Activated naive CD4-positive, alpha-beta T cell treated with anti-CD3 and anti-CD28 coated beads, Interleukin-2, amount 50 U/mL, for 24 hours (primary cell): ENCODE measurements at regions not wholly inside any gene's neighbourhood (a gene's known extent, or its start where the extent isn't known, plus 50 kb on each side); places are given as distances from the start of the nearest gene placed in this dataset.
"Not testable (repeated sequence)": the region's sequence is repeated elsewhere in the genome, so short reads cannot be mapped to it uniquely, and the experiment has no call there.

Experiments
- H3K27ac Mint-ChIP-seq: one replicate; pipeline ENCODE4 v1.8.0; 2021; ENCODE audit warnings: mild to moderate bottlenecking, mixed read lengths
- H3K27me3 Mint-ChIP-seq: one replicate; pipeline ENCODE4 v1.8.0; 2021; ENCODE audit warnings: mixed read lengths
- H3K36me3 Mint-ChIP-seq: one replicate; pipeline ENCODE4 v1.8.0; 2021; ENCODE audit warnings: mixed read lengths
- H3K4me1 Mint-ChIP-seq: one replicate; pipeline ENCODE4 v1.8.0; 2021; ENCODE audit warnings: mixed read lengths
- H3K4me3 Mint-ChIP-seq: one replicate; pipeline ENCODE4 v1.8.0; 2021; ENCODE audit warnings: mild to moderate bottlenecking, mixed read lengths
- H3K9me3 Mint-ChIP-seq: one replicate; pipeline ENCODE4 v1.8.0; 2021; ENCODE audit warnings: mixed read lengths

DNA sequence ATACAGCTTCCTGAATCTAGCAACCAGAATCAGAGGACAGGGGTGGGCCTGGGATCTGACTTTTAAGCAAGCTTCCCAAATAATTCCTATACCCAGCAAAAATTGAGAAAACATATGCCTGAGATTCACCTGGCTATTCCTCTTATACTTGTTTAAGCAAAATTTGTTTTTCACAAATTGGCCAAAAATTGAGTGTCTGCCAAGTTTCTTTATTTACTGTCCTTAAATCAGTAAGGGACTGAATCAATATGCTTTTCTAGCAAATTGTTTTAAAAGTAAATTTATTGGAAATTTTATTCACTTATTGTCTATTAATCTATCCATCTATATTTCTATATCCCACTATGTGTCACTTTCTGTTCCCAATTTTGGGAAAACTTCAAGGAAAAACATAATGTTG lies 337.0 kb upstream of the ZNF804A start:
- H3K27me3 Mint-ChIP-seq = no peaks in the 10 kb centered on the region
- H3K9me3 Mint-ChIP-seq = peaks cover 4% of the 10 kb centered on the region
- no peaks in the 10 kb centered on the region for H3K36me3 Mint-ChIP-seq
- H3K4me1 Mint-ChIP-seq = no peaks in the 10 kb centered on the region
- H3K4me3 Mint-ChIP-seq = no peak overlapping the region
- no peak overlapping the region for H3K27ac Mint-ChIP-seq

DNA sequence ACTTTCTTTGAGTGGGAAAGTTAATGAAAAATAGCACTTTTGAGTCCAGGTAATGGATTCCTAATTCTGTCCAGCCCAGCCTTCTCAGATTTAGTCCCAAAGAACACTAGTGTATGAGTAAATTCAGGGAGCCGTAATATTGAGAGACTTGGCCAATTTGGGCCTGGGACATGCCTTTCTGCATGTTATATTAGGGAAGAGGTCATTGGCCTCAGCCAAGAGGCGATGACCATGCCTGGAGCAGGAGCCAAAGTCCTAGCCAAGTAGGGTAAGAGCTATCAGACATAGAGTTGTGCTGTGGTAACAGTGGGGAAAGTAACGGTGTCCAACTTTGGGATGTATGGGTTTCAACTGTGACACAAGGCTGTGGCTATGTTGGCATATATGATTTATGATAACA lies 336.5 kb upstream of the ZNF804A start:
- Mint-ChIP-seq H3K36me3 (no peaks in the 10 kb centered on the region), H3K4me1 (no peaks in the 10 kb centered on the region)

DNA sequence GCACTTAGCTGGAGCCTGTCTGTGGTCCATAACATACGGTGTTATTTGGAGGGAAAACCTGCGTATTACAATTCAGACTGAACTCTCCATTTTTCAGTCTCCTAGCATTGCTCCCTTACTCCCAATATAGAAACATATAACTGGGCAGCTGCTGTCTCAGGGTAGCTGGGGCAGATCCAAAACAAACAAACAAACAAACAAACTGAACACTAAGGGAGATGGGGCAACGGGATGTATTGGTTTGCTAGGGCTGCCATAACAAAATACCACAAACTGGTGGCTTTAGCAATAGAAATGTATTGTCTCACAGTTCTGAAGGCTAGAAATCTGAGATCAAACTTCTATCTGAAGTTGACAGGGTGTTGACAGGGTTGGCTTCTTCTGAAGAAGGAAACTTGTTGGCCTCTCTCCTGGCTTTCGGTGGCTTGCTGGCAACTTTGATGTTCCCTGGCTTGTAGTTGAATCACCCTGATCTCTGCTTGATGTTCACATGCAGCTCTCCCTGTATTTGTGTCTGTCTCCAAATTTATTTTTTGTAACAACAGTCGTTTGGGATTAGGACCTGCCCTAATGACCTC lies 329.3 kb upstream of the ZNF804A start:
- Mint-ChIP-seq H3K4me3 (no peak overlapping the region), H3K36me3 (no peaks in the 10 kb centered on the region), H3K4me1 (no peaks in the 10 kb centered on the region), H3K9me3 (peaks cover 4% of the 10 kb centered on the region), H3K27me3 (no peaks in the 10 kb centered on the region), H3K27ac (no peak overlapping the region)

More for the DNA sequence above, 336.5 kb upstream of the ZNF804A start:
- Mint-ChIP-seq H3K27ac (no peak overlapping the region), H3K4me3 (no peak overlapping the region), H3K27me3 (no peaks in the 10 kb centered on the region), H3K9me3 (peaks cover 4% of the 10 kb centered on the region)

DNA sequence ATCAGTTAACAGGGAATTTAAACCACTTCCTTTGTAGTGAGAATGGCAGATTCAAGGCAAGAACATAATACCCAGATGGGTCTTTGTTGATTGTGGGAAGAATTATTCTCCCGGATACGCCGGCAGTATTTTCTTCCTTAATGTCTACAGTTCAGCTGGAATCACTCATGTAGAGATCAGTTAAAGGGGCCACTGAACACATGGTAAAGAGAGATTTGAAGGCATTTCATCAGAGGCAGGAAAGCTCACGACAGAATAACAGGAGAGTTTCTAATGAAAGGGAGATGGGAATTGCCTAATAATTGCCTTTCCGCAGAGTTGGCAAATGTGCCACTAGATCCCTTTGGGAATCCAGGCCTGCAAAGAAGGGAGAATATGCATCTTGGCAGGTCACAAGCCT lies 327.7 kb upstream of the ZNF804A start:
- Mint-ChIP-seq H3K36me3 (no peaks in the 10 kb centered on the region), H3K27ac (no peak overlapping the region), H3K4me3 (no peak overlapping the region)

DNA sequence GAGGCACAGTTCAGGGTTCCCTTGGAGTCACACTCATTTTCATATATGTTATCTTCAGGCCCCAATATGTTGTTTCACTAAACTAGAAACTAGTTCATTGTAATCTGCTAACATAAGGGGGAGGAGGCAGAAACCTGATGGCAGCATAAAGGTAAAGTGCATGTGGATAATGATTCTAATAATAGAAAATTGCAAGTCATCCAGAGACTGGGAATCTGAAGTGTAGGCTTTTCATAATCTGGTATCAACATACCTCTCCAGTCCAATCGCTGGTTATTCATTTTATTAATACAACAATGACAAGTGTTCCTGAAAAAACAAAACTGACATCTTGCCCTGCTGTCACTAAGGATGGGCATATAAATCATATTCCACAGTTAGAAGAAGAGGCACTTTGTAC lies 326.3 kb upstream of the ZNF804A start:
- Mint-ChIP-seq H3K27ac (no peak overlapping the region), H3K36me3 (no peaks in the 10 kb centered on the region), H3K9me3 (no peaks in the 10 kb centered on the region), H3K4me1 (no peaks in the 10 kb centered on the region), H3K27me3 (no peaks in the 10 kb centered on the region), H3K4me3 (no peak overlapping the region)

More for the DNA sequence above, 327.7 kb upstream of the ZNF804A start:
- no peaks in the 10 kb centered on the region for H3K27me3 Mint-ChIP-seq
- H3K4me1 Mint-ChIP-seq = no peaks in the 10 kb centered on the region
- no peaks in the 10 kb centered on the region for H3K9me3 Mint-ChIP-seq

DNA sequence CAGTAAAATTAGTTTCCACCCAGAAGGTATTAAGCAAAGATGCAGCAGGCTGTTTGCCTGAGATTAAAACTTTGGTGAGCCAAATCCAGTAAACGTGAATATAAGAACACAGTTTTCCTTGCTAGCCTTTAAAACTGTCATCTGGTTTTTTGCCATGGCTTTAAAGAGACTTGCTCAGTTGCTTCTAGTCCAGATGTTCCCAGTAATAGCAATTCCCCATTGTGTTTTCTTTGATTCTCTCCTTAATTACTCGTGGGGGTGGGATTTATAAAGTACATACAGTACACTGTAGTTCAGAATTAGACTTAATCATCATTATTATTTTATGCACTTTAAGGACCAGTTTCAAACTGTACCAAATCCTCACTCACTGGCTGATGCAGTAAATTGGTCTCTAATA lies 303.5 kb upstream of the ZNF804A start:
- Mint-ChIP-seq H3K36me3 (no peaks in the 10 kb centered on the region), H3K27me3 (no peaks in the 10 kb centered on the region), H3K4me3 (no peak overlapping the region), H3K9me3 (no peaks in the 10 kb centered on the region), H3K4me1 (no peaks in the 10 kb centered on the region), H3K27ac (no peak overlapping the region)

DNA sequence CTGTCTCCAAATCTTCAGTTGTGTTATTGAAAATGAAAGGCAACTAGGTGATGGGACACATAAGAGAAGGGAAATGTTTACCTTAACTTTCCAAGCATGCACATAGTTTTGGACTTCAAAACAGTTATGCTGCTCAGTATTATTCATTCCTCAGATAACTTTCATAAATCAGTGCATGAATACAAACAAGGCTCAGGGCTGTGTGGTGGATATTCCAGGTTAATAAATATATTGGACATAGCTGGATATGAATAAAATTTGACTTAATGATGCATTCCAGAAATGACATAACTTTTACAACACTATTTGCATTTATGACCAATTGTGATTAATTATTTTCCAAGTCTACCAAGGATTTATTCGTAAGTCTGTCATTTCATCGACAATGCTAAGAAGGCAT lies 301.2 kb upstream of the ZNF804A start:
- Mint-ChIP-seq H3K4me1 (no peaks in the 10 kb centered on the region), H3K27ac (no peak overlapping the region), H3K27me3 (no peaks in the 10 kb centered on the region), H3K4me3 (no peak overlapping the region), H3K9me3 (no peaks in the 10 kb centered on the region), H3K36me3 (no peaks in the 10 kb centered on the region)

DNA sequence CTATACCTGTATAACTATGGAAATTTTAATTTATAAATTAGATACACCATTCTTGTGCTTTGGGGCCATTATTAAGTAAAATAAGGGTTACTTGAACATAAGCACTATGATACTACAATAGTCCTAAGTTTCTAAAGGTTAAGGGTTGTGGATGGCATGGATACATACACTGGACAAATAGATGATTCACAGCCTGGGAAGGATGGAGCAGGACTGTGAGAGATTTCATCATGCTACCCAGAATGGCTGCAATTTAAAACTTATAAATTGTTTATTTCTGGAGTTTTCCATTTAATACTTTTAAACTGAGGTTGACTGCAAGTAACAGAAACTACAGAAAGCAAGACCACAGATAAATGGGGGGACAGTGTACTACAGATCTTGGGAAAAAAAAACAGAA lies 295.8 kb upstream of the ZNF804A start:
- Mint-ChIP-seq H3K36me3 (no peaks in the 10 kb centered on the region), H3K27ac (no peak overlapping the region)

DNA sequence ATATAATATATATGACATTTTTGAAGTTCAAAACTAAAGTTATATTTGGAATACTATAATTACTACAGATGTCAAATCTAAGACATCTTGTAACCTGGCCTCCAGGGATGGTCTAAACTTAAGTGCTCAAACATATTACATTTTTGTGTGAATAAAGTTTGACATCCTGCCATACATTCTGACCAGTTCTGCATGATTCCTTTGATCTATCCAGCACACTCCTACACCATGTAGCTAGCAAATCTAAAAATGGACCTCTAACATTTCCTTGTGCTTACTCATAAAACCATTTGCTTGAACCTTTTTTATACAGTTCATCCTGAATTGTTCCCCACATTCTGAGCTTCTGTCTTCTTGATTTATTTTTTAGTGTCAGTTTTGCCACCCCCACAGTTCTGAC lies 294.3 kb upstream of the ZNF804A start:
- Mint-ChIP-seq H3K4me3 (no peak overlapping the region), H3K36me3 (no peaks in the 10 kb centered on the region), H3K27ac (no peak overlapping the region), H3K9me3 (peaks cover 5% of the 10 kb centered on the region), H3K4me1 (no peaks in the 10 kb centered on the region), H3K27me3 (no peaks in the 10 kb centered on the region)

More for the DNA sequence above, 295.8 kb upstream of the ZNF804A start:
- Mint-ChIP-seq H3K4me1 (no peaks in the 10 kb centered on the region), H3K9me3 (no peaks in the 10 kb centered on the region), H3K27me3 (no peaks in the 10 kb centered on the region), H3K4me3 (no peak overlapping the region)

DNA sequence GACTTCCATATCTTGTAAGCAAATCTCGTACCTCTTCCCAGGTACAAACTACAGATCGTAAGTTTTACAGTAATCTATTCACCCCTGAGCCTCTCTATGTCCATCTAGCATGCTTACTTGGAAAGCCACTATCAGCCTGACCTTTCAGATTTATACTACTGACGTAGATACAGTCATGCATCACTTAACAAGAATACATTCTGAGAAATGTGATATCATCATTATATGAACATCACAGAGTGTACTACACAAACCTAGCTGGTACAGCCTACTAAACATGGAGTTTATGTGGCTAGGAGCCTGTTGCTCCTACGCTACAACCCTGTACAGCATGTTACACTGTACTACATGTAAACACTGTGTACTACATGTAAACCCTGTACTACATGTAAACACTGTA lies 293.2 kb upstream of the ZNF804A start:
- Mint-ChIP-seq H3K4me3 (no peak overlapping the region), H3K27me3 (no peaks in the 10 kb centered on the region), H3K9me3 (peaks cover 5% of the 10 kb centered on the region), H3K27ac (no peak overlapping the region), H3K36me3 (no peaks in the 10 kb centered on the region), H3K4me1 (no peaks in the 10 kb centered on the region)

DNA sequence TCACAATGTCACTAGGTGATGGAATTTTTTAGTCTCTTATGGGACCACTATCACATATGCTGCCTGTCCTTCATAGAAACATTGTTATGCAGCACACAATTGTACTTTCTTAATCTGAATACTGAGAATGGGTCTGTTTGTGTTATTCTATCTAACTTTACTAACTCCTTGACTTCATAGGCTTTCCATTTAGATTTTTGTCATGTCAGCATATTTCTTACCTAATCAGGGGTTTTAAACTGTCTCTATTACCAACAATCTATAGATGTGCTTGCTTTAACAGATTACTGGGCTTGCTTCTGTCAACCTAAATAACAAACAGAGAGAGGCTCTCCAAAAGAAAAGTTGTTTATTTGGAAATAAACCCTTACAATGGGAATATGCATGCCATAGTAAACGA lies 289.6 kb upstream of the ZNF804A start:
- Mint-ChIP-seq H3K4me3 (no peak overlapping the region), H3K9me3 (peaks cover 9% of the 10 kb centered on the region), H3K4me1 (no peaks in the 10 kb centered on the region), H3K27ac (no peak overlapping the region), H3K27me3 (no peaks in the 10 kb centered on the region), H3K36me3 (no peaks in the 10 kb centered on the region)

DNA sequence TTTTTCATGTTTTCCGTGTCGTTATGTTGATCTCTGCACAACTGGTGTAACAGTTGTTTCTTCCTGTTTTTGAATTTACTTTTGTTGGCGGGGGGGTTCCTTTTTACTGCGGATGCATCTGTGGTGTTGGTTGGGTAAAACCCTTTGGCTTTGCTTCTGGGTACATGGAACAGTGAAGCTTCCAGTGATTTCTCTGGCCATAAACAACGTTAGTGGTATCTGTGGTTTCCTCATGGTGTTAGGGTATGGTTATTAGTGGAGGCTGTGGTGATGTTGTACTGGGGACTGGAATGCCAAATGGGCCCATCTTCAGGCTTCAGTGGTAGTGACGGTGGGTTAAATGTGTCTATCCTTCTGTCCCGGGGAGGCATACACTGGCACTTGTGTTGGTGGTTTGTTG lies 285.4 kb upstream of the ZNF804A start:
- Mint-ChIP-seq H3K36me3 (no peaks in the 10 kb centered on the region), H3K4me1 (no peaks in the 10 kb centered on the region), H3K27me3 (no peaks in the 10 kb centered on the region), H3K4me3 (no peak overlapping the region), H3K27ac (no peak overlapping the region), H3K9me3 (peaks cover 9% of the 10 kb centered on the region)

DNA sequence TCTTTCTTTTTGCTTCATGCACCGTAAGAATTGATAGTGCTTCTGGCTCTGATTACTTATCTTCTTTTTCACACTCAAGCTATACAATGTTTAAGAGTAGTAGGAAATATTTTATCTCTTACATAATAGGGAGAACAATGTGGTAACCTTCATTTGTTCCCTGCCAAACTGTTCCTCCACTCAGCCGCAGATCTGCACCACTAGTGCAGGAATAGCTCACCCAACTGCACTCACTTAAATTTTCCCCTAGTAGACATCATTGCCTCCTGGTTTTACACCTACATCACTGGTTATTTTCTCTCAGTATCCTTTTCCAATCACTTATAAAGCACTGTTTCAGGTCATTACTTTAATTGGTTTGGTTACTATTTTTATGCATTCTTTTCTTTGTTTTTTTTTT lies 283.5 kb upstream of the ZNF804A start:
- Mint-ChIP-seq H3K27ac (no peak overlapping the region), H3K36me3 (no peaks in the 10 kb centered on the region), H3K4me1 (no peaks in the 10 kb centered on the region), H3K9me3 (peaks cover 4% of the 10 kb centered on the region), H3K4me3 (no peak overlapping the region), H3K27me3 (no peaks in the 10 kb centered on the region)

DNA sequence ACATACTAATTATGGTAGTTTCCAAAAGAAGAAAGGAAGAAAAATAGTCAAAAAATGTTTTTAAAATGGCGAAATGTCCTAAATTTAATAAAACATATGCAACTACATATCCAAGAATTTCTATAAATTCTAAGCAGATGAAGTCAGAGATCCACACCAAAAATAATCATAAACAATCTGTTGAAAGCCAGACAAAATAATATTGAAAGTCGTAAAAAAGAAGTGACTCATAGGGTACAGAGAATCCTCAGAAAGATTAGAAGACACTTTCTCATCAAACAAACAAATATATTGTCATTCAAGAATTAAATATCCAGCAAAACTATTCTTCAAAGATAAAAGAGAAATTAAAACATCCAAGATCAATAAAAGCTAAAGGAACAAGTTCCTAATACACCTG lies 281.4 kb upstream of the ZNF804A start:
- H3K4me1 Mint-ChIP-seq = no peaks in the 10 kb centered on the region
- no peaks in the 10 kb centered on the region for H3K27me3 Mint-ChIP-seq
- peaks cover 4% of the 10 kb centered on the region for H3K9me3 Mint-ChIP-seq
- H3K27ac Mint-ChIP-seq = no peak overlapping the region
- H3K36me3 Mint-ChIP-seq = no peaks in the 10 kb centered on the region
- no peak overlapping the region for H3K4me3 Mint-ChIP-seq

DNA sequence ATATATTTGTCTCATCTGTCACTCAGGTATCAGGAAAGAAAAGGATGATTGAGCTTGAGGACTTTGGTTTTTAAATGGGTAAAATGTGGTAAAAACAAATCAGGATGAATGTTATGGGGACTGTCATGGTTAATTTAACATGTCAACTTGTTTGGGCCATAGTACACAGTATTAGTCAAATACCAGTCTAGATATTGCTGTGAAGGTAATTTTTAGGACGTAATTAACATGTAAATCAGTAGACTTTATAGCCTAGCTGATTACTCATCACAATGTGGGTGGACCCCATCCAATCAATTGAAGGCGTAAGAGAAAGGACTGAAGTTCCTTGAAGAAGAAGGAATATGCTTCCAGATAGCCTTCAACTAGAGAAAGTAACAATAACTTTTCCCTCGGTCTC lies 275.7 kb upstream of the ZNF804A start:
- Mint-ChIP-seq H3K27ac (no peak overlapping the region), H3K27me3 (no peaks in the 10 kb centered on the region), H3K4me3 (no peak overlapping the region), H3K36me3 (no peaks in the 10 kb centered on the region), H3K9me3 (no peaks in the 10 kb centered on the region), H3K4me1 (no peaks in the 10 kb centered on the region)

DNA sequence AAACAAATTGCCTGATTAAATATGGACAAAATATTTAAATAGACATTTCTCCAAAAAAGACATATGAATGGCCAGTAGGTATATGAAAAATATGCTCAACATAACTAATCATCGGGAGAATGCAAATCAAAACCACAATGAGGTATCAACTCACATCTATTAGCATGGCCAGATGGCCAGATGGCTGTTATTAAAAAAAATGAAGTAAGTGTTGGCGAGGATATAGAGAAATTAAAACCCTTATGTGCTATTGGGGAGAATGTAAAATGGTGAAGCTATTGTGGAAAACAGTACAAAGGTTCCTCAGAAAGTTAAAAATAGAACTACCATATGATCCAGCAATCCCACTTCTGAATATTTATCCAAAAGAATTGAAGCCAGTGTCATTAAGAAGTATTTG lies 272.3 kb upstream of the ZNF804A start:
- H3K27ac Mint-ChIP-seq = no peak overlapping the region
- H3K9me3 Mint-ChIP-seq = no peaks in the 10 kb centered on the region
- H3K36me3 Mint-ChIP-seq = no peaks in the 10 kb centered on the region
- no peak overlapping the region for H3K4me3 Mint-ChIP-seq
- no peaks in the 10 kb centered on the region for H3K27me3 Mint-ChIP-seq
- no peaks in the 10 kb centered on the region for H3K4me1 Mint-ChIP-seq

DNA sequence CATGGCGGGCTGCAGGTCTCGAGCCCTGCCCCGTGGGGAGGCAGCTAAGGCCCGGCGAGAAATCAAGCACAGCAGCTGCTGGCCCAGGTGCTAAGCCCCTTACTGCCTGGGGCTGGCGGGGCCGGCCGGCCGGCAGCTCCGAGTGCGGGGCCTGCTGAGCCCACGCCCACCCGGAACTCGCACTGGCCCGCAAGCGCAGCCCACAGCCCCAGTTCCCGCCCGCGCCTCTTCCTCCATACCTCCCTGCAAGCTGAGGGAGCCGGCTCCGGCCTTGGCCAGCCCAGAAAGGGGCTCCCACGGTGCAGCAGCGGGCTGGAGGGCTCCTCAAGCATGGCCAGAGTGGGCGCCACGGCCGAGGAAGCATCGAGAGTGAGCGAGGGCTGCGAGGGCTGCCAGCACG lies 270.5 kb upstream of the ZNF804A start:
- not testable (repeated sequence) for H3K9me3 Mint-ChIP-seq, H3K4me1 Mint-ChIP-seq, H3K27me3 Mint-ChIP-seq, H3K27ac Mint-ChIP-seq, H3K36me3 Mint-ChIP-seq, H3K4me3 Mint-ChIP-seq
